Hematopoietic multipotent progenitor cell treated with erythropoietin and hydrocortisone succinate and interleukin-3 and kit ligand, for 4 days (in vitro differentiated cells): ENCODE measurements at regions not wholly inside any gene's neighbourhood (a gene's known extent, or its start where the extent isn't known, plus 50 kb on each side); places are given as distances from the start of the nearest gene placed in this dataset.

ENCODE experiments used
- DNase-seq: peaks from one replicate; pipeline ENCODE4 v3.0.0-alpha.2; 2015

GRCh38 chr7:25642849-25643248 lies 414.6 kb upstream of the NPVF start:
- DNase-seq: no peak

DNA sequence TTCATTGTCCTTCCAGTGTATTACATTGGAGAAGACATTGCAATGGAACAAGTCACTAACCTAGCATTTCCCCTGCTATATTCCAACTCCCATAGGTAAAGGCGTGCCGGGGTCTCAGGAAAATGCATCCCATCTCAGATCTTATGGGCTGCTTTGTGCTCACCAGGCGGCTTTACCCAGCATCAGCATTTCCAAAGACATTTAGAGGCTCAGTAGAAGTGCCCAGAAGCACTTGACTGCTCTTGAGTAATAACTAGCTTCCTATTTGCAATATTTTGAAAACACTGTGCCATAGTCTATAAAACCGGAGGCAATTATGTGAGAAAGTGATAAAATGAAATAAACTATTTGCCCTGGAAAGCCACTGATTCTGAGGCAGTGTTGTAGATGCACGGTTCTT lies 415.0 kb upstream of the NPVF start:
- DNase-seq: no peak

DNA sequence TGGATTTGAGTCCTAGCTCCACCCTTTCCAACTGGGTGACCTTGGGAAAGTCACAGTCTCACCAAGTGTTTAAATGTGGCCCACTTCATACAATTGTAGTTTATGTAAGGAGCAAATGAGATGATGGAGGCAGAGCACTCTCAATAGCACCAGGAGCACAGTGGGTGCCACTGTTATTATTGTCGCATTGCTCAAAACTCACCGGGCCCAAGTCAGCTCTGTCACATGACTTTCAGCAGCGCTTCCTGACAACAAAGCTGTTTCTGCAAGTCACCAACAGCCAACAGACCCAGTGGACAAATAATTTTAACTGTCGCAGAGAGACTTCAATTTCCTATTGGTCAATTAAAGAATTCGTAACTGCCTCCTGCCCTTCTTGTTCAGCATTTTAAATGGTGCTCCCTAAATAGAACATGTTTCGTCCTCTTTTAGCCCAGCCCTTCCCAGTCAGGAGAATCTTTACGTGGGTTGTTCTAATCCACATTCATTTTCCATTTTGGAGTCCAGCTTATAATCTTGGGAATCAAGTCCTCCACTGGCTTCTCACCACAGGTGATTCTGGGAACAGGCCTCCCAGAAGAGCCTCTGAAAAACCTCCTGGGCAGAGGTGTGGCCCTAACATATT lies 415.6 kb upstream of the NPVF start:
- DNase-seq: peak; percentile 53

DNA sequence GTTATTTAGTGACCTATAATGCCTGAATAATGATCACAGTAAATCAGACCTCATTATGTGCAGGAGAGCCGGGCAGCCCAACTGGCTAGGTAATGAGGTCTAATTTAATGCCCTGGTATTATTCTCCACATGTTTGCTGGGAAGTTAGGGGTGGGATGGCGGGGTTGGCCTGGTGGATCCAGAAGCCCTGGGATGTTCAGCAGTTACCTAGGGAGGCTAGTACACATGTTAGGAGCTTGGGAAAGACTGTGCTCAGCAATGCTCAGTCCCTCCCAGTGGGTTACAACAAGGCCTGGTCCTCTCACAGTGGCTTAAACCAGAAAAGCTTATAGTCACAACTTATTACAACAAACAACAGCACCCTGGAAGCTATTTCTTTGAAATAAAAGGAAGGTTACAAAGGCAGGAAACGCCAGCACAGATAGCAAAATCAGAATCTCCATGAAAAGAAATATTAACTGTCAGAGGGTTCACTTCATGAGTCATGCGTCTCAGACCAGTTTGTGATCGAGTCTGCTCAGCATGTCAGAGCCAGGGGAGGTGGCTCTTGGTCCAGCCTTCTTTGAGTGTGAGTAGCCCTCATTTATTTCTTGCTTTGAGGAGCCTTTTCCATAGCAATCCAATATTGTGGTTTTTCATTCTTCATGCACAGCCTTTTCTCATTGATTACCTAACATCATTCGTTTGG lies 418.6 kb upstream of the NPVF start:
- DNase-seq: peak; percentile 19

- DNase-seq: peak; percentile 11
Measured at GRCh38 chr7:25647872-25648271, 419.6 kb upstream of the NPVF start.

DNA sequence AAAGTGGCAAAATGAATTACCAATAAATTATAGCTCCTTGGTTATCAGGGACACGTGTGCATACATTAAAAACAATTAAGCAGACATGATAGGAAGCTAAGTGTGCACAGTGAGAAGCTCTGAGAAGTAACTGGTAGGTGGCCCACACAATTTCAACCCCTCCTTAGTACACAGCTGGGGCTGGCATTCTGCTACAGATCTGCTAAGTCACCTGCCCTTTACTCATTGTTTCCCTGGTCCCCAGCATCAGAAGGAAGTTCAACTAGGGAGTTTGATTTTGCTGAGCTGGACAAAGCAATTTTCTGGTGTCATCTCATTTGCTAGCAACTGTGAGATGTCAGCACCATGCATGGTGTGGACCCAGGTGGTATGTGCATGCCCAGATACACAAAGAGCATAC lies 424.1 kb upstream of the NPVF start:
- DNase-seq: peak; percentile 24

- peak; percentile 24 for DNase-seq
Measured at GRCh38 chr7:25653384-25653783, 425.1 kb upstream of the NPVF start.

DNA sequence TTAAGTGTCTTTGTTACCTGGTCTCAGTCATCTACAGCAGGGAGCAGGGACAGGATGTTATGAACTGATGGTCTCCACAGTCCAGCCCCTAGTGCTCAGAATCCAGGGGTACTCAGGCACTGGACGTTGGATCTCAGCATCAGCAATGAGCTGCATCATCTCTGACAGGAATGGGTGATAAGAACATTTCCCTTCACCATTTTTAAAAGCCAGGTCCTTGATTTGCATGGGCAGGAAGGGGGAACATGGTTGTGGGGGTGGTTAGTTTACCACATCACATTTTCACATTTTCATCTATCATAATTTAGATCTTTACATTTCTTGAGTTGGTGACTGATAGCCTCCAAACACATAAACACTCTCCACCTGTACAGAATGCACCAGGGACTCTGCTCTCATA lies 427.8 kb upstream of the NPVF start:
- peak; percentile 15 for DNase-seq

- peak; percentile 19 for DNase-seq
Measured at GRCh38 chr7:25656581-25657026, 428.3 kb upstream of the NPVF start.

DNA sequence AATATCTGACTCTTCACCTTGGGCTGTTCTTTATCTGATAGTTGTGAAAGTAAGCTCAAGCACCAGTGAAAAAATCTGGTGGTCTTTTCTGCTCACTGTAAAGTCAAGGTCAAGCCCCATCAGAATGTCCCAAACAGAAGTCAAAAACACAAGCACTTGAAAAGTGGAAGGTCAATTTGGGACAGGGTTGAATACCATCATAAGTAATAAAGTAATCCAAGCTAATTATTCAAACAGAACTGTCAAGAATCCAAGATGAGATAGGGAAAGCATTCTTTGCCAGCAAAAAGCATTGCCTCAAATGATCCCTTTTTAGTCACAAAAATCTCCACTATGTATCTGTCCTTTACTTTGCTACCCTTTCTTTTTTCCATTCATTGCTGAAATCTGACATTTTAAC lies 430.1 kb upstream of the NPVF start:
- no peak for DNase-seq

- DNase-seq: no peak
Measured at GRCh38 chr7:25659841-25660240, 431.6 kb upstream of the NPVF start.

GRCh38 chr7:25662841-25663800 lies 434.8 kb upstream of the NPVF start:
- no peak for DNase-seq

DNA sequence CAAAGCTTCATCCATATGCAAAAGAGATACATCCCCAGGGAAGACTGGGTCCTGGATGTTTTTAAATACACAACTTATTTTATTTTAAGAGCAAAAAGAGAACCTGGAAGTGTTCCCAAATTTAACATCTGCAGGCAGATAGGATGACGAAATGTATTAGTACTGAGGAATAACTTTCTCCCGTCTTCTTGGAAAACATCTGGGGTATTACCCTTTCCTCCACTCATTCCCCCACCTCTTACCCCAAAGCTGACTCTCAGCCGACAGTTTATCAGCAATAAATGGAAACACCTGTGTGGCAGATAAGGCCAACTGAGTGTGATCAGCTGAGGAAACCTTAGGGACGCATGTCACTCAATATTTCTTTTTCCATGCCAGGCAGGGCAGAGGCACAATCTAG lies 435.6 kb upstream of the NPVF start:
- DNase-seq: peak; percentile 14

GRCh38 chr7:25664593-25664992 lies 436.3 kb upstream of the NPVF start:
- no peak for DNase-seq

GRCh38 chr7:25665374-25665773 lies 437.1 kb upstream of the NPVF start:
- DNase-seq: no peak

- DNase-seq: no peak
Measured at GRCh38 chr7:25665903-25666670, 437.8 kb upstream of the NPVF start.

- no peak for DNase-seq
Measured at GRCh38 chr7:25666671-25667060, 438.4 kb upstream of the NPVF start.

DNA sequence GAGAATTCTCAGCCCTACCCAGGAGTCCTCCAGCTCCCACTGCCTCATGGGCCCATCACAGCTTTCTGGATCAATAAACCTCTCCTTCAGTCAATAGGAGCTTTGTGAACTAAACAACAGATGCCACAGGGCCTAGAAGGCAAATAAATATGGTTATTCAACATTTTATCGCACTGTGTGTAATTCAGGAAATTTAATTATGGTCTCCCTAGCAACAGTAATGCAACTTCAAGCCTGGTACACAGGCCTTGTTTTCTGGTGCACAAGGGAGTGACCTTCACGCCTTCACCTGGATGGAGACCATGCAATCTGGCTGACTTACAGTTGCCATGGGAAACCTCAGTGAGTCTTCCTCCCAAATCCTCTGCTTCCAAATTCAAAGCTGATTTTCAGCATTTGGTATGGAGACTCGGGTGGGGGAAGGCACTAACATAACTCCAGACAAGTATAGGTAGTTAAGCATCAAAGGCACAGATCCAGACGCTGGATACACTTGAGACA lies 441.0 kb upstream of the NPVF start:
- DNase-seq: no peak

DNA sequence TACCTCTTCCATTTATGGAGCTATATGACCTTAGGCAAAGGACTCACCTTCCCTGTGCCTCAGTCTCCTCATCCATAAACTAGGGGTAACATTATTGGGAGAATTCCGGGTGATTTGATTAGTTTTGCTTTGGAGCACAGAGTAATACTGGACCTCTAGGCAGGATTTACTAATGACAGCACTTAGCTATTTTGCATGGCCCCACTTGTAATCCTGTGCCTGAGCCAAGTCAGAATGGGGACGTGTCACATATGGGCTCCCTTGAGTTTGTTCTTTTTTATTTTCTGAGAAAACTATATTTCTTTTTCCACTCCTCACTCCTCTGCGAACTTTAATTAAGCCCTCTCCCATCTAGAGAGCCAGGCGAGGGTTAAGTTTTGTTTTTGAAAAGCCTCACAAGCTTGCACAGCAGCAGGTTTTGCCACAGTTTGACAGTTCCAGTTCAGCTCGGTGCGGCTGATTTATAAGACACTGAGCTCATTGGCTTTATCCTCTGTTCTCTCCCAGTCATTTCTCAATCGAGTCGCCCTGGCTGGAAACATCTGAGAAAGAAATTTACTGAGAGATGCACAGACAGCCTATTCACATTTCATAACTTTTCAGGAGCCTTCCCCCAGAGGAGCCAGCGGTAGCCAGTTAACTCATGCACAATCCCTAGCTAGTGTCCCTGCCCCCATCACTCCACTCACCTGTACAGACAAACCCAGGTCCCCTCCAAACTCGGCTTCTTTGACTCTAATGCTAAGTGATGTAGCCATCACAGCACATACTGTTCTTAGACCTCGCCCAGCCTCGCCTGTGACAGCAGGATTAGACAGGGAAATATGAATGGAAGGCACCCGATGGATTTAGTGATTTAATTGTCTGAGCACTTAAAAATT lies 441.9 kb upstream of the NPVF start:
- no peak for DNase-seq

GRCh38 chr7:25671111-25671510 lies 442.8 kb upstream of the NPVF start:
- no peak for DNase-seq

DNA sequence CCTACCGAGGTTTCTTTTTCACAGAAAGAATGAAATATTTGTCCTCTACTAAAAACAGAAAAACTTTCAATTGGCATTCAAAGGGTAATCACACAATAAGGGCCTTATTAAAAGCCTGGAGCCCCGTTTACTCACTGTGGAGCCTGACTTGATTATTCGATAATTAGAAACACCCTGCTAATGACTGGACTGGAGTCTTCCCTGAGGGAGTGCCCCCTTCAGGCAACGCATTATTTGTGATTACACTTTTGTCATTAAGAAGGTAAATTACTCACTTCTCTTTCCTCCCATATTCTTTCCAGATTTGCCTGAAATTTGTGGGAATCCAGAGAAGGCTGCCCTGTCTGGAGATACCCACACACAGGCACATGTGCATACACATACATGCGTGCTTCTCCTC lies 444.2 kb upstream of the NPVF start:
- DNase-seq: no peak
